TTC549 (cell line): ENCODE measurements at regions not wholly inside any gene's neighbourhood (a gene's known extent, or its start where the extent isn't known, plus 50 kb on each side); places are given as distances from the start of the nearest gene placed in this dataset.
"Not testable (repeated sequence)": the region's sequence is repeated elsewhere in the genome, so short reads cannot be mapped to it uniquely, and the experiment has no call there.

Experiments
- FAIRE-seq: peaks from 2 replicates; lab custom pipeline; 2012; peaks lifted over from hg19 to GRCh38; lab: Jason Lieb, UNC

DNA sequence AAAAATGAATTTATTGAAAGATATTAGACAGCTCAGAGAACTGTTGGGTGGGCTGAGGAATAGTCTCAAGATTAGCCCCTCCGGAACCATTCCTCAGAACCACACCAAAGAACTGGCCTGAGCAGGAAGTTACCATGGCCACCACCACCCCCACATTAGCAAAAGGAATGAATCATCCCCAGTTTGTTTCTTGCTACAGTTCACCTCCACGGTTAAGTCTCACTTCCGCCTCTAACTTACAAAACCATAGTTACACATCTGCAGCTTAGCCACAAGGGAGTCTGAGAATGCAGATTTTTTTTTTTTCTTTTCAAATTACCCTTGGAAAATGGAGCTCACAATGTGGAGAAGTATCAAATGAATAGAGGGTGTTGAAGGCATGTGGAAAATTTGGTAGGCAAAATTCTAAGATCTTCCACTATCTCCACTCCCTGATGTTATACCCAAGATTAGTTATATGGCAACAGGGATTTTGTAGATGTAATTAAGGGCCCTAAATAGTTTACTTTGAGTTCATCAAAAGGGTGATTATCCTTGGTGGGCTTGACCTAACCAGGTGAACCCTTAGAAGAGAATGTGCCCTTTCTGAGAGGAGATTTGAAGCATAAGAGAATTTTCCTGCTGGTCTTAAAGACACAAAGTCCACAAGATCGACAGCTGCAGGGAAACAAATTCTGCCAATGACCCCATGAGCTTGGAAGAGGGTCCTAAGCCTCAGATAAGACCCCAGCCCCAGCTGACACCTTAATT, 129.8 kb upstream of the KRR1 start:
- peak; percentile 90 for FAIRE-seq

DNA sequence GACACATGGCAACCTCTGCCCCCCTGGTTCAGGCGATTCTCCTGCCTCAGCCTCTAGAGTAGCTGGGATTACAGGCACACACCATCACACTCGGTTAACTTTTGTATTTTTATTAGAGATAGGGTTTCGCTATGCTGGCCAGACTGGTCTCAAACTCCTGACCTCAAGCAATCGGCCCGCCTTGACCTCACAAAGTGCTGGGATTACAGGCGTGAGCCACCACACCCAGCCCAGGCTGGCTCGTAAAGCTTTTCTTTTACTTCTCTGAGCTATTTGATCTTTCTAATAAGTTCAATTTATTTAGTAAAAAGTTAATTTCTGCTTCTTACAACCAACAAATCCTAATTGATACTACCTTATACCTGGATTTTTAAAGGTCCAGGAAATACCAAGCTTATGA, 127.4 kb upstream of the KRR1 start:
- no peak for FAIRE-seq

GRCh38 chr12:75636607-75637006, 125.2 kb upstream of the KRR1 start:
- no peak for FAIRE-seq

DNA sequence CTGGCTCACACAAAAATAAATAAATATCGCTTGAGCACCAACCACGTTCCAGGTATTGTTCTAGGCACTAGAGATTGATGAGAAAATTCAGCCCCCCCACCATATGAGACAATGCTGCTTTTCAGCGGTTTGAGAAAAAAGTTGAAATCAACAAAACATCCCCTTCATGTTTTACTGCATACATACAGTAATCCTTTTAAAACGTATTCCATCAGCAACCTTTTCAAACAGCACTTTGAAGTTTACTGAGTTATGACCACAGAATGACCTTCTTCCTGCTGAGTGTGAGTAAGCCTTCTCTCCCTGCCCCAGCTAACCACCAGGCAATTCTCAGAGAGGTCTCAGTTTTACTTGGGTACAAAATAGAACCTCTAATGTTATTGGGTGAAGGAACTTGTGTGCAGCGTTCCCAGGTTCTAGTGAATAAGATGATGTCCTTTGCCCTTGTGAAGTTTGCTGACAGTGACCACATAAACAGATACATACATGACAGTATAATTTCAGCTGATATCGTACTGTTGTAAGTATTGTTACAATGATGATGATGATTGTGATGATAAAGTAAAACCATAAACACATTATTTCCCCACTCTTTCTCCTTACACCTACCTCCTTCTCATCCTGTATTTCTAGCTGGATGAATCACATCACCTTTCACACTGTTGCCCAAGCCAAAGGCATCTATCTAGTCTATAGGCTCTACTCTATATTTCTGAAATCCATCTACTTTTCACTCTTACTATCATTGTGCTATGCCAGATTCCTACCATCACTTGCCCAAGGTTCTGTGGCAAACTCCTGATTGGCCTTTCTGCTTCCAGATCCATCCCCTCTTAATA, 124.4 kb upstream of the KRR1 start:
- peak; percentile 77 for FAIRE-seq

- FAIRE-seq = no peak
Observed at GRCh38 chr12:75634244-75635222, 123.1 kb upstream of the KRR1 start.

DNA sequence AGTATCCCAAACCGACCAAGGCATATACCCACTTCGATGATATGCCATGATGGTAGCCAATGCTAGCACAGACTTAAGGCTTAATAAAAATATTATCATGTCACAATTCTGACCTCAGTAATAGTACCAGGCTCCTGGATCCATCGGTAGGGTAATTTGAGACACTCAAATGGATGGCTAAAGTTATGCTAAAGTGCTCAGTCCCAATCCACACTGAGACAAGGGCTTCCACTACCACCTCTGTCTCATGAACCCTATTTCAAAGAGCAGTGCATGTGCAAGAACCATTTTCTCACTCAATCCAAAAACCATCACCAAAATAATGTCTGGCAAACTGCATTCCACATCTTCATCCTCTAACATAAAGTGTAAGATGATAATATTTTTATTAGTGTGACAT, 122.4 kb upstream of the KRR1 start:
- no peak for FAIRE-seq

GRCh38 chr12:75632442-75632841, 121.0 kb upstream of the KRR1 start:
- no peak for FAIRE-seq

- FAIRE-seq = no peak
Observed at GRCh38 chr12:75631831-75632230, 120.4 kb upstream of the KRR1 start.

GRCh38 chr12:75630091-75630490, 118.7 kb upstream of the KRR1 start:
- FAIRE-seq = no peak

GRCh38 chr12:75628916-75629315, 117.5 kb upstream of the KRR1 start:
- FAIRE-seq = no peak

DNA sequence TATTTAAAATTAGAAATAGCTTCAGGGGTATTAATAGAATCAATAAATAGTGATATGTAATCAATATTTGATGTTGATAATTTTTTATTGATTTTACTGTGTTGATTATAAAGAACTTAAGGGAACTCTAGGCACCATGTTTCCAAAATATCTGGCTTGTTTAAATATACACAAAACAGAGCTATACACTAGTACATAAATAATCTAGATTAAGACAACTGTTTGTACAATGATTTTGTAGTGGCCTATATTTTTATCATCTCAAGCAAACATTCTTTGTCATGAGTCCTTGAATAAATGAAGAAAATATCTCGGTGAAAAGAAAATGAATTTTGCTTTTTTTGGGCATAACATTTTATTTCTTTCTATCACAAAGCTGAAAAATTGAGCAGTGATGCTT, 117.1 kb upstream of the KRR1 start:
- FAIRE-seq = no peak

DNA sequence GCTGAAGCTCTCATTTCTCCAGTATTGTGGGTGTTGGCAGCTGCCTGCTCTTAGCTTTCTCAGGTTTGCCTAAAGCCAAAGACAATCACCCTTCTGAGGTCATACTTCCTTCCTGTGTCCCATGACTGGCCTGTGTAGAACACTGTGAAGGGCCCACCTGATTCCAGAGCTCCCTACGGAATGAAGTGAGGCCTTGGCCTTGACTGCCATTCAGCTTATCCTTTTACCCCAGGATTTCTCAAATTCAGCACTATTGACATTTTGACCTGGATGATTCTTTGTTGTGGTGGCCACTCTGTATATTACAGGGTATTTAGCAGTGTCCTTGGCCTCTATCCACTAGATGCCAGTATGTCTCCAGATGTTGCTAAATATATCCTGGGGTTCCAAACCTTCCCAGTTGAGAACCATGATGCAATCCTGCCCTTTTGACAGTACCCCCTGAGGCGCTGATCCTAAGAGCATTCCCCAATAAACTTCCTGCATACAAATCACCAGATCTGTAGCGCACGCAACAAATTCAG, 112.3 kb upstream of the KRR1 start:
- FAIRE-seq = no peak

DNA sequence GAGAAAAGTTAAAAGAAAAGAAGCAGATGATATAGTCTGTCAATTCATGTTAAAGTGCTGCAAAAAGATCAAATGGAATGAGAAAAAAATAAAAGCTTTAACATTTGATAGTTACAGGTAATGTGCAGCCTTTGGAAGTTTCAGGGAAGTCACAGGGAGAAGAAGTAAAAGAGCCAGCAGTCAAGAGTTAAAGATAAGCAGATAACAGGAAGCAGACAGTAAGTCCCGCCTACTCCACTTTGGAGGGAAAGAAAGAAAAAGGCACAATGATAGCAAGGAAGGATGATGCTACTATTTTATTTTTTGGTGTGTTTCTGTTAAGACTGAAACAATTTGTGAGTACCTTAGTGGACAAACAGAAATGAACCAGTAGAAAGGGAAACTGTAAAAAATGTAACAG, 111.1 kb upstream of the KRR1 start:
- FAIRE-seq = no peak

DNA sequence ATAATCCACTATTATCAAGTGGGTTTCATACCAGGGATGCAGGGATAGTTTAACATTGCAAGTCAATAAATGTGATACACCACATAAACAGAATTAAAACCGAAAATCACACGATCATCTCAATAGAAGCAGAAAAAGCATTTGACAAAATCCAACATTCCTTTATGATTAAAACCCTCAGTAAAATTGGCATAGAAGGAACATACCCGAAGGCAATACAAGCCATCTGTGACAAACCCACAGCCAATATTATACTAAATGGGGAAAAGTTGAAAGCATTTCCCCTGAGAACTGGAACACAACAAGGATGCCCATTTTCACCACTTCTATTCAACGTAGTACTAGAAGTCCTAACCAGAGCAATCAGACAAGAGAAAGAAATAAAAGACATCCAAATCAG, 103.0 kb upstream of the KRR1 start:
- not testable (repeated sequence) for FAIRE-seq

GRCh38 chr12:75613981-75614380, 102.6 kb upstream of the KRR1 start:
- no peak for FAIRE-seq

- no peak for FAIRE-seq
Observed at GRCh38 chr12:75611041-75611440, 99.6 kb upstream of the KRR1 start.

GRCh38 chr12:75606956-75607355, 95.5 kb upstream of the KRR1 start:
- FAIRE-seq = no peak

DNA sequence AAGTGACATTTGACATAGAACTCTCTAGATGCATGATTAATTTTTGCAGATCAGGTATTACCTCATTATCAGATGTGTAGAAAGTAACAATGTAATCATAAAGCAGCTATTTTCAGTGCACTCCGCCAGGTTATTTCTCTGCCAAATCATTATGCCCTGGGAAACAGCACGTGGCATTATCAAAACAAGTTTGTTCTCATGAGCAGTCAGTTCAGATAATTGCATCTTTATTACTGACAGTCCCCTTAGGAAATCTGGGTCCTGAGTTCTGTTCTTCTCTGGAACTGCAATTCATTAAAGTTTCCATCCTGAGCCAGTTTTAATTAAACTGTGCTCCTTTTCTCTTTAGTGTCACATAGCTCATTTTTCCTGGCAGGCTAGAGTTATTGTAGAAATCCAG, 94.7 kb upstream of the KRR1 start:
- no peak for FAIRE-seq

DNA sequence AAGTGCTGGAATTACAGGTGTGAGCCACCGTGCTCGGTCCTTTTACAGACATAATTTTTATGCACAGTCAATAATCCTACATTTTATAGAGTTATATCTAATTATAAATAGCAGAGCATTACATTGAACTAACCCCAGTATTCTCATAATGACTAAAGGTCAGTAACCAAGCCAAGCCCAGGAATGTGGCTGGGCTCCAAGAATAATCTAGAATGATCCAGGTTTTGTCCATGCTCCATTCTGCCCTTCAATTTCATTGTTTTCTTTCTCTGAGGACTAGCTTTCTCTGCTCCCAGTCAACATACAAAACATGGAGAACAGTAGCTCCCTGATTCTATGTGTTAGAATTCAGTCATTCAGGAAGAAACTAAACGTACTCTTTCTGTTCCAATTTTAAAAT, 92.1 kb upstream of the KRR1 start:
- FAIRE-seq = no peak

- FAIRE-seq = no peak
Observed at GRCh38 chr12:75602106-75602505, 90.7 kb upstream of the KRR1 start.

GRCh38 chr12:75600146-75600545, 88.7 kb upstream of the KRR1 start:
- FAIRE-seq = no peak

DNA sequence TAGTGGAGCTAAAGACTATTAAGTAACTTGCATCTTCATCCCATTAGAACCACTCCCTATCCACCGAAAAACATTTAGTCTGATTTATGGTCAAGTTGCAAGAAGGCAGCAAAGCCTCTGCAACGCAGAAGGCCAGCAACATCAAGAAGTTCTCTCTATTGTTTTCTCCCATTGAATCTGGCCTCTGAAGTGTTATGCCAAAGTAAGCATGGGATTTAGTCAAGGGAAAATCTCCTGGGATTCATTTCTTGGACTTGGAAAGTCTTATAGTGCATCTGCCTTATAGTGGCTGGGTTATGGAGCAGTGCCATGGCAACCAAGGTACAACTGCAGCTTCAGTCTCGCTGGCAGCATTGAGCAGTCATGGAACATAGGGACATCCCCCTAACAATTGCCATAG, 87.7 kb upstream of the KRR1 start:
- FAIRE-seq = no peak
